Fibroblast of gingiva (primary cell): ENCODE measurements at regions not wholly inside any gene's neighbourhood (a gene's known extent, or its start where the extent isn't known, plus 50 kb on each side); places are given as distances from the start of the nearest gene placed in this dataset.

Source experiments
- DNase-seq: peaks from one replicate; pipeline ENCODE4 v3.0.0-alpha.2; 2011; ENCODE audit warnings: low read depth

- DNase-seq = no peak
Observed at GRCh38 chr3:137204409-137204808, 246.6 kb downstream of the IL20RB start.

- no peak for DNase-seq
Observed at GRCh38 chr3:137205394-137206045, 247.7 kb downstream of the IL20RB start.

GRCh38 chr3:137207616-137208015, 249.8 kb downstream of the IL20RB start:
- DNase-seq = no peak

DNA sequence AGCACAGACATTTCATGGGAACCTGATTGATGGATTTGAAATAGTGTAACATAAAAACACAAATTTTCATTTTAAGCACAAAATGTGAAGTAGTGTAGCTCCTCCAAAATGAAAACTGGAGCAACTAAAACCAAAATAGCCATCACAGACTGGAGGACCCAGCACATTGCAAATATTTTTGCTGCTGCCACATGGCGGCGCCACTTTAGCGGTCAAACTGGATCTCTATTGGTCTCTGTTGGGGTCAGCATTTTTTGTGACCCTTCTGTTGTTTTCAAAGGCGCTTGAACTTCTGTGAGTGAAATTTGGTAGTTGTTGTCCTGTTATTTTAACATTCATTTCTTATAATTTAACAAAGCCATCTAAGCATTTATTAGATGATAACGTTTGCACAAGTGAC, 259.9 kb downstream of the IL20RB start:
- DNase-seq = no peak

- DNase-seq = no peak
Observed at GRCh38 chr3:137219801-137220445, 262.1 kb downstream of the IL20RB start.

DNA sequence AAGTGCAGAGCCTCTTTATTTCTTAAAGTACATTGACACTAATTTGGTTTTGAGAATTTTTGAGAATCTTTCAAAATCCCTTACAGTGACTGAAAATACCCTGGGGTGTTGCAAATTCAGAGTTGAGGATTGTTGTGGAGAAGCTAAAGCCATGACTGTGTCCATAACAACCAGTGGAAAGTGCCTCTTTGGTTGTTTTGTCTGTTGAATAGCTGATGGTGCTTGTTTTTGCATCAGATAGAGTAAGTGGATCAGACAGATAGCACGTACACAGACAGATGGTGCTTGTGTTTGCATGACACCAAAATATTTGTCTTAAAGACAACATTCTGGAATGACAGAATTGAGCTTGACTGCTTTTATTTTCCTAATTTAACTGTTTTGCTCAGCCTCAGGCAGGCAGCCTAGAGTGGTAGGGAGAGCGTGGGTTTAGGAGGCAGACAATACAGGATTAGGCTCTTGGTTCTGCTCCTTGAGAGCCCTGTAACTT, 265.0 kb downstream of the IL20RB start:
- no peak for DNase-seq

- no peak for DNase-seq
Observed at GRCh38 chr3:137224464-137224863, 266.7 kb downstream of the IL20RB start.

- no peak for DNase-seq
Observed at GRCh38 chr3:137242836-137243400, 285.1 kb downstream of the IL20RB start.

DNA sequence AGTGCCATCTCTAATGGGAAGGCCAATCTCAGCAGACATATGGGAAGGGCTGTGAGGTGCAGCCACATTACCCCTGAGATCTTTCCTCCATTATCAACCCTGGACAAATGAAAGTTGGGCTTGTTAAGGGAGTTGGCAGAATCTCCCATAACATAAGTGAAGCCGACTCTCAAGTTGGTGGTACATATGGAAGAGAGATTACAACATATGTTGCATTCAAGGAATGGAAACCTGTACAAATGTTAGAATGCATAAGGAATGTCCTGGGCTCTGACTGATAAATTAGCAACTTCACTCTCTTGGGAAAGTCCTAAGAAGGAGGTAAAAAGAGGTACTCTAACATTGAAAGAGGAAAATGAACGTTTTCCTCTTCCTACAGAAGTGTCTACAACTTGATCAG, 288.7 kb downstream of the IL20RB start:
- no peak for DNase-seq

- no peak for DNase-seq
Observed at GRCh38 chr3:137249311-137249940, 291.6 kb downstream of the IL20RB start.

DNA sequence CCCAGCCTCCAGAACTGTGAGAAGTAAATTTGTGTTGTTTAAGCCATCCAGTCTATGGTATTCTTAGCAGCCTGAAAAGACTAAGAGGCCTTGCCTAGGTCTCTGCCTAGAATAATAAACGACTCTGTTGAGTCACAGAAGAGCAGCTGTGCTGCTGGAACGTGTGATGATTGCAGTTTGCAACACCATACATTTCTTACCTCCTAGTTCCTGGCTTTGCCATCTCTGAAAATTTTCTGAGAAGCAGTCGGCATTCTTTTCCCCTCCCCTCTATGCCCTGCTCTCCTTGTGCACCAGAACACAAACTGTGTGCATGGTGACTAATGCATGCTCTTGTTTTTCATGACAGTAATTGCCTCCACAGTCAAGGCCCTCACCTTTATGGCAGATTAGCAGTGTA, 301.3 kb downstream of the IL20RB start:
- DNase-seq = no peak

DNA sequence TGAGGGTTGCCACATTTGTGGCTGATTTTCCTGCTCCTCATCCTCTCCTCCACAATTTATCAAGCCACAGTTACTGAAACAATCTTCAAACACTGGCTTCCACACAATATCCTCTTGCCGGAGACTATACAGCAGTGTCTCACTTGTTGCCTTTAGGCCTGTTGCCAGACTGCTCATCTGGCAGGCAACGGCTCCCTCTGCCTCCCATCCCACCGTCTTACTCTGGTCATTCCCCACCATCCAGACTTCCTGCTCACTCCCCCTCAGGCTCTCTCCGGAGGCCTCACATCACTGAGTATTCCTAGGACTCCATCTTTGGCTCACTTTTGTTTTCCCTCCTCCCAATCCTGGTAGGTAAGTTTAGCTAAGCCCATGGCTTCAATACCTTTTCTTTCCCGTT, 301.9 kb downstream of the IL20RB start:
- DNase-seq = no peak

DNA sequence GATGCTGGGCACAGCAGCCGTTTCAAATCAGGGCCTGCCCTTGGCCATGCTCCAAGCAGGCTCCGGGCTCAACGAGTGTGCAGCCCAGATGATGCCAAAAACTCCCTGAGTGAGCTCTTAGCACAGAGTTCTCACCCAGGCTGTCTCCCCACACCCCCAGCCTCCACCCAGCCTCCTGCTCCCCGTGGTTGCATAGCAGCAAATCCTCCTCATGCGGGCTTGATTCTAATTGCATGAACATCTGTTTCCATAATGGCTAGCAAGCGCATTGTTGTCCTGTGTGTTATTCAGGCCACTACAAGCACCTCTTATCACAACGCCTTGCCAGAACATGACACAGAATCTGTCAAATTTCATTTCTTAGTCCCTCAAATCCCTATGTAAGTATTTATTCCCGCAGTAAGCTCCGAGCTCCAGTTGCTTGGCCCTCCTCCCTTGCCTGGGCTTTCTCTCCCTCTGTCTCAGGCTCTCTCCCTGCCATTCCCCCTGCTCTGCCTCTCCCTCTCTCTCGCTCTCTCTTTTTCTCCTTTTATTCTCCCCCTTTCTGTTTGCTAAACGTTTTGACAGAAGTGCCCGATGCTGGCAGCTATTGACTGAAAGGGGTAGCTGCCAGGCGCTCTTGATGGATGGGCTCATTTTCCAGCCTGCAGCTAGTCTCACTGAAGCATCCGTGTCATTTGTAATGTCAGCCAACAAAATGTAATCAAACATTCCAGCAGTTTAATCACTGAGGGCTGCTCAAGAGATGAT, 306.5 kb downstream of the IL20RB start:
- no peak for DNase-seq

- DNase-seq = no peak
Observed at GRCh38 chr3:137264843-137265330, 307.1 kb downstream of the IL20RB start.

DNA sequence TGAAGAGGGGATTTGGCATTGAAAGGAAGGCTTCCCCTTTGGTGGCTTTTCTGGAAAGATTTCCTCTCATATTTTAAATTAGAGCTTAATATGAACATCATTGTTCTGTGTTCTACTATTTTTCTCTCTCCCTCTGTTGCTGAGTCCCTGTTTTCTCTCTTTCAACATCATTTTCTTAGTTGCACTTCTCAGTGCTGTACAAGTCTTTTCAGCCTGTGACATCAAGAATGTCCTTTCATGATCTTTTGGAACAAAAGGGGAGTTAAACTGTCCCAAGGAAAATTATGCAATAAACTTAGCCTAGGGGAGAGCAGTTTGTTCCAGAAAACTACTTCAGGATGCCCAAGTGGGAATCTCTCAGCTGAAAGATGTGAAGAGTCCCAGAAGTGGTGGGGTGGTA, 325.1 kb downstream of the IL20RB start:
- DNase-seq = no peak

DNA sequence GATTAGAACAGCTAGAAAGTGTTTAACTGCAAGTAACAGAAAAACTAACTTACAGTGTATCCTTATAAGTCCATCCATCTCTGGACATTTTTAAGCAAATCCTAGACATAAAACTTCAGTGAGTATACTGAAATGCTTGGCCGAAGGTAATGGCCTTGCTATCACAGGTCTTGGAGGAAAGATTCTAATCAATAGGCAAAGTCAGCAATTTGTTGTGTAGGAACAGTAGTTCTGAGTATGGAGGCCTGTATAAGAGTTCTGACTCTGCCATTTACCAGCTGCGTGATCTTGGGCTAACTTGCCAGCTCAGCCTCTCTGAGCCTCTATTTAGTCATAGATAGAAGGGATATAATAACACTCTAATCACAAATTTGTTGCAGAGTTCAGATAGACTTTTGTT, 328.1 kb downstream of the IL20RB start:
- no peak for DNase-seq

DNA sequence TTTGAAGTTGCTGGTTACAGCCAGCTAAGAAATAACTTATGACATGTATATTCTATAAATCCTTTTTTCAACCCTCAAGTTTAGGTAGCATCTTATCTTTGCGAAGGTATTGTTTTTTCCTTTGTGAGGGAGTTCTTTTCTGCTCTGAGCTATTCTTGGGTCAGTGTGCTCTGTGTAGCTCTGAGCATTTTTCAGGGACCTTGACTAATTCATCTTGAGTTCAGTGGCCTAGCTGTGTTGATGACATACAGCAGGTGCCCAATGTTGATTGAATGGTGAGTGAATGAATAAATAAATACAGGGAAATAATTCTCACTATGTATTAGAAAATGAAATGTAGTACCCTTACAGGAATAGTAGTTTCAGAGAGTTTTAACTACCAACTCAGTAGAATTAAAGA, 335.3 kb downstream of the IL20RB start:
- DNase-seq = no peak

DNA sequence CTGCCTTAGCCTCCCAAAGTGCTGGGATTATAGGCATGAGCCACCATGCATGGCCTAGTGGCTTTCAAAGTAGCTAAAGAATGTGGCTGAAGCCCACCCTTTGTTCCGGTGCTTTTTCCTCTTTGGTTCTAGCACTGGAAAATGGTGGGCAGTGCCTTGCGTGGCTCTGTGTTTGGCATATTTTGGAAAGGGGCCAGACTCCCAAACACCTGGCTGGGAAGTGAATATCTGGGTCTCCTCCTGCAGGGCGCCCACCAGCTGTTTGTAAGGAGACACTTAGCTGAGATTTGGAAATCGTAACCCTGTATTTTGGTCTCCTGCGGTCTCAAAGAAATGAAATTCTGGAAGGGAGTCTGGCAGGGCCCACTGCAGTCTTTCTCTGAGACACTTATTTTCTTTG, 336.4 kb downstream of the IL20RB start:
- DNase-seq = no peak

DNA sequence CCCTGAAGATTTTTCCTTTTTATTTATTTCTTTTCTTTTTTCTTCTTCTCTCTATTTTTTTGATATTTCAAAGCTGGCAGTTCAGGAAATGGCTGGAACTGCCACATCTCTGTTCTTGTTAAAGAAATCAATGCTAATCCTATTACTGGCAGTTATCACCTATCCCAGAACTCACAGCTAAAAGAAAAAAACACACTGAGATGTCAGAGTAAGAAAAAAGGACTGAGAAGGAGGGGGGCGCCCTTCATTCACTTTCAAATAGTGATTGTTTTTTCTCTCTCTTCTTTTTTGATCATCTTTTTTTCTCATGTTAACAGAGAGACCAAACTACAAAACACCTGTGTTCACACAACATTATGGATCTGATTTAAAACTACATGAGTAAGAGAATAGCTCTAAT, 337.1 kb downstream of the IL20RB start:
- no peak for DNase-seq

DNA sequence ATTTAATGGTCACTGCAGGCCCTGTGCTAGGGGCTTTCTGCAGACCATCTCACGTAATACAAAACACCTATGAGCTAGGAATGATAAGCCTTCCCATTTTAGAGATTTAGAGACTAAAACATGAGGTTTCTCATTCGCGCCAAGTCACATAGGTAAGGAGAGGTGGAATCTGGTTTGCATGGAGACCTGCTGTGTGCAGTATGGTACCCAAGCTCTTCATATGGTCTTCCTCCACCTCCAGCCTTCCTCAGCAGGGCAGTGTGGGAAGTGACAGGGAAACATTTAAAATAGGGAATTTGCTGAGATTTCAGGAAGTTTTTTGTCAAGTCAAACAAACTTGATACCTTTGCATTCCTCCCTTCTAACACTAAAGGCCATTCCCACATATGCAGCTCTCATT, 337.6 kb downstream of the IL20RB start:
- DNase-seq = no peak

- no peak for DNase-seq
Observed at GRCh38 chr3:137296116-137296515, 338.3 kb downstream of the IL20RB start.

DNA sequence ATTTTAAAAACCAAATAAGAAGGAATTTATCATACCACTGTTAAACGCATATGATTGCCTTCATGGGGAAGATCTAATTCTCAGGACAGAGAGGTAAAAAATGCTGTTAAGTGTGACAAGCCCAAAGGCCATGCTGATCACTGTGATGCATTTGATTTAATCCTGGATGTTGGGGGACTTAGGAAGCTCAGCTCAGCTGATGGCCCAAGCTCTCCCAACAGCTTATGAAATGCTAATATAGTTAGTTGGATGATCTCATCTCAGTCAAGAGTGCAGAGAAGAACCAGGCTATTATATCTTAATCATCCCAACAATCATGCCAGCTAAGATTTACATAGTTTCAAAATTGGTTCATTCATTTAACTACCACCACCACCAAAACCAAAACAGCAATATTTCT, 340.0 kb downstream of the IL20RB start:
- DNase-seq = no peak
